ENCODE measurements at regions not wholly inside any gene's neighbourhood (a gene's known extent, or its start where the extent isn't known, plus 50 kb on each side); places are given as distances from the start of the nearest gene placed in this dataset.
"Not testable (repeated sequence)": the region's sequence is repeated elsewhere in the genome, so short reads cannot be mapped to it uniquely, and the experiment has no call there.

- TF ChIP-seq CTCF (conservative IDR thresholded peaks at IDR 0.05 in 1 of 2, IDR thresholded peaks at IDR 0.05 in 1 of 2; ENCODE audit: low read depth in 1 of 2, low read length in 2 of 2); EZH2 (IDR thresholded peaks at IDR 0.05; ENCODE audit: low read length, missing control alignments): not testable (repeated sequence)
Measured at GRCh38 chr6:87752503-87752902, 50.5 kb upstream of the AKIRIN2 start.
